NCI-H69 (cell line): ENCODE measurements at regions not wholly inside any gene's neighbourhood (a gene's known extent, or its start where the extent isn't known, plus 50 kb on each side); places are given as distances from the start of the nearest gene placed in this dataset.
"Not testable (repeated sequence)": the region's sequence is repeated elsewhere in the genome, so short reads cannot be mapped to it uniquely, and the experiment has no call there.

Experiments used
- DNase-seq: peaks from one replicate; lab custom pipeline; 2025; lab: John Stamatoyannopoulos, UW

DNA sequence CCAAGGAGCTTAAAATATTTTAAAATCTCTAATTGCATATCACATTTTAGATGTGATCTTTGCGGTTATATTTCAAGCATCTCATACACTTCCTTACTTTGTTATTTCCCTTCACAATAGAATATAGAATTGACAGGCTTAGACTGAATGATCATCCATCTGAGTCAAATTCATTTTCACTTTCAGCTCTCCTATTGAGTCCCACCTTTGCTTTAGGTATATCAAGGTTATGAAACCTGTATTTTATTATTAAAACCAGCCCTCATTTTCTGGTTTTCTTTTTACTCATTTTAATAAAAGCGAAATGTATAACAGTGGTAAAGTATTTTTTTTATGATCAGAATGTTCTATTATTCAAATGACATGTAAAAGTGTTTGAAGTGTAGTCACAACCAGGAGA lies 162.9 kb upstream of the KYNU start:
- DNase-seq: no peak

DNA sequence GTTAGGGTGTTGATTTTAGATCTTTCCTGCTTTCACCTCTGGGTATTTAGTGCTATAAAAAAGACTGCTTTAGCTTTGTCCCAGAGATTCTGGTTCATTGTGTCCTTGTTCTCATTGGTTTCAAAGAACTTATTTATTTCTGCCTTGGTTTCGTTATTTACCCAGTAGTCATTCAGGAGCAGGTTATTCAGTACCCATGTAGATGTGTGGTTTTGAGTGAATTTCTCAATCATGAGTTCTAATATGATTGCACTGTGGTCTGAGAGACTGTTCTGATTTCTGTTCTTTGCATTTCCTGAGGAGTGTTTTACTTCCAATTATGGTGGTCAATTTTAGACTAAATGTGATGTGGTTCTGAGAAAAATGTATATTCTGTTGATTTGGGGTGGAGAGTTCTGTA lies 167.1 kb upstream of the KYNU start:
- no peak for DNase-seq

- DNase-seq: no peak
Measured at GRCh38 chr2:142707318-142707717, 170.1 kb upstream of the KYNU start.

- DNase-seq: not testable (repeated sequence)
Measured at GRCh38 chr2:142702397-142702796, 175.1 kb upstream of the KYNU start.

- DNase-seq: not testable (repeated sequence)
Measured at GRCh38 chr2:142695350-142696257, 181.9 kb upstream of the KYNU start.

- no peak for DNase-seq
Measured at GRCh38 chr2:142694282-142694681, 183.2 kb upstream of the KYNU start.

GRCh38 chr2:142693171-142693950 lies 184.1 kb upstream of the KYNU start:
- peak; percentile 28 for DNase-seq

DNA sequence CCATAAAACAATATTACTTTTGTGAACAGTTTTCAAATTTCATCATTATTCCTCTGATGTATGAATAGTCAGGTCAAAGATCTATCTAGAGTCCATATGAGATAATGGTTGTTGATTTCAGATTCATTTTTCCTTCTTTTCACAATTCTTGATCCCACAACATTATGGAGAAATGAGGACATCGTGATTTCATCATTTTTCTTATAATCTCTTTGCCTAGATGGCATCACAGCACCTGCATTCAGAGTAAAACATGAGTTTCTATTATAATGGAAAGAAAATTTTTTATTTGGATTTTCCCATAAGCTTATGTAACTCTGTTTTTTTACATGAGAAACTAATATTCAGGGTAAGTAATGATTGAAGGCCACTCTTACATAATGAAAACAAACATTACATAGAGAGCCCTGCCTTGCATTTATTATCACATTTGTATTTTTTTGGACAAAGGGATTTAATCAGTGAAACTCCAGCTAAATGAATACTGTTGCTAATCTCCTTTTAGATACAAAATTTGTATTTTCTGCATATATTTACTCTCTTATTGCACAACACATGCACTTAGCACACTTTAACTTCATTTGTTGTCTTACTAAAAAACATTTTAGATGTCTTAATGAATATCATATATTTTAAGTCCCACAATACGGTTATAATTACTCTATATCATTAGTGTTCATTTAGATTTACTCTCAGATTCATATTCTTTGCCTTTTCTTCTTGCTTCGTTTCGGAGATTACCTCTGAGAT lies 188.4 kb upstream of the KYNU start:
- DNase-seq: no peak

- no peak for DNase-seq
Measured at GRCh38 chr2:142687509-142687908, 190.0 kb upstream of the KYNU start.

DNA sequence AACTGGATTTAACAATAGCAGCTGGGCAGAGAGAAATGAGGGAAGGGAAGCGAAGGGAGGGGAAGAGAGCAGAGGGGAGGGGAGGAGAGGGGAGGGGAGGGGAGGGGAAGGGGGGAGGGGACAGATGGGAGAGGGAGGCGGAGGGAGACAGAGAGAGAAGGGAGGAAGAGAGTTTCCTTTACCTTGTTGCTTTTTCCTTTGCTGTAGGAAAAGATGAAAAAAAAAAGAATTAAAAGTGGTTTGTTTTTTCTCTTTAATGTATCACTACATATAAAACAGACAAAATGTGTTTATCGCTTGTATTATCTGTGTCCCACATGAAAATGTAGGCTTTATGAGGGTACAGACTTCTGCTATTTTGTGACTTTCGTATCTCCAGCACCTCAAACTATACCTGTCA lies 190.4 kb upstream of the KYNU start:
- DNase-seq: no peak

DNA sequence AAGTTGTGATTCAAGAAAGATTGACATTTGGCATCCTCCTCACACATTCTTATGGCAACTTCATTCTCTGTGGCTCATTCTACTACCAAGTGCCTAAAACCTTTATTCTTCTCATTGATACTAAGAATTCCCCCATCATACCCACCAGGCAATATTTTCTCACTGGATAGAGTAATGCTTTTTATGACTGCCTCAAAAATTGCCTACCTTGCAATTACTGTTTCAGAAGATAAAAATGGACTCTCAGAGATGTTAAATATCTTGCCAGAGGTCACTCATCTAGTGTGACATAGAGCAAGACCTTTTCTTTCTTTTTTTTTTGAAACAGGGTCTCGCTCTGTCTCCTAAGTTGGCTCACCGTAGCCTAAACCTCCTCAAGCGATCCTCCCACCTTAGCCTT lies 192.8 kb upstream of the KYNU start:
- no peak for DNase-seq

- no peak for DNase-seq
Measured at GRCh38 chr2:142682528-142682927, 194.9 kb upstream of the KYNU start.

- DNase-seq: no peak
Measured at GRCh38 chr2:142681952-142682351, 195.5 kb upstream of the KYNU start.

DNA sequence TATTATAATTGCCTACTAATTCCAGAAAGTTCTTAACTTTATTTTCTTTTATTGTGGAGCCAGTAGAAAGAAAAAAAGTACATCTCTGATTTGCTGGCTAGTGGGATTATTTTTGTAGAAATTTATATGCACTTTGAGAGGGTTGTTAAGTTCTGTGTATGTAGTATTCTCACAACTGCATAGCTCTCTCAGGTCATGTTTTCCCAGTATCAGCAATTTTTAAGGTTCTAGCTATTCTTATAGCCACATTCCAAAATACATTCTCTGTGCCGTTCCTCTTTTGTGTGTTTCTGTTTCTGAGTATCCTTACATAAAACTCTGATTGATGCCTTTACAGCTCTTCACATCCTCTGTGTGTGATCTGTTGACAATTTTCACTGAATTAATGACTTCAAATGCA lies 199.3 kb upstream of the KYNU start:
- DNase-seq: no peak

GRCh38 chr2:142675398-142675797 lies 202.1 kb upstream of the KYNU start:
- DNase-seq: no peak

- DNase-seq: no peak
Measured at GRCh38 chr2:142673836-142674235, 203.6 kb upstream of the KYNU start.

GRCh38 chr2:142672698-142673097 lies 204.8 kb upstream of the KYNU start:
- no peak for DNase-seq

GRCh38 chr2:142670362-142670761 lies 207.1 kb upstream of the KYNU start:
- DNase-seq: no peak

DNA sequence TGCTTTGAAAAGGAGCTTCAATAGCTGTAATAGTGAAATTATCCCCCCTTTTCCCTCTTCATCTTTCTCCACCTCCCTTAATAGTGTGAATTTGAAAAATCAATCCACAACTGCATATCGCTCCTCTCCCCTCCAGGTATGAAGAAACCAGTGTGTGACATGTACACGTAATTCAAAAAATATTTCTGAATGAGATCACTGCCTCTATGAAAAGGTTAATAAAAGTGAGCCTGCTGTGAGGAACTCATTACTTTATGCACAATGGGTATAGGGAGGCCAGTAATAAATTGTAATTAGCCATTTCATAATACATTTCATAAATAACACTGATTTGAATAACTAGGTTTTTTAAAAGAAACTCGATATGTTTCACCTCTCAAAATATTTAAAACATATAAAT lies 209.0 kb upstream of the KYNU start:
- no peak for DNase-seq

- no peak for DNase-seq
Measured at GRCh38 chr2:142665241-142665640, 212.2 kb upstream of the KYNU start.

GRCh38 chr2:142650601-142651000 lies 226.9 kb upstream of the KYNU start:
- DNase-seq: no peak

DNA sequence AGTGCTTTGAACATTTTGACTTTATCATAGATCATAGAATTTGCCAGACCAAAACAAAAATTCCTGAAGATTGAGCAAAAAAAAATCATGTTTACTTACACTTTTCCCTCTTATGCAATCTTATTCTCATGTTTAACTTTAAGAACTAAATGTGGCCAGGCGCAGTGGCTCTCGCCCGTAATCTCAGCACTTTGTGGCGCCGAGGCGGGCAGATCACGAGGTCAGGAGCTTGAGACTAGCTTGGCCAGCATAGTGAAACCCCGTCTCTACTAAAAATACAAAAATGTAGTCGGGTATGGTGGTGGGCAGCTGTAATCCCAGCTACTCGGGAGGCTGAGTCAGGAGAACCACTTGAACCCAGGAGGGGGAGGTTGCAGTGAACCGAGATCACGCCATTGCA lies 227.9 kb upstream of the KYNU start:
- DNase-seq: no peak

DNA sequence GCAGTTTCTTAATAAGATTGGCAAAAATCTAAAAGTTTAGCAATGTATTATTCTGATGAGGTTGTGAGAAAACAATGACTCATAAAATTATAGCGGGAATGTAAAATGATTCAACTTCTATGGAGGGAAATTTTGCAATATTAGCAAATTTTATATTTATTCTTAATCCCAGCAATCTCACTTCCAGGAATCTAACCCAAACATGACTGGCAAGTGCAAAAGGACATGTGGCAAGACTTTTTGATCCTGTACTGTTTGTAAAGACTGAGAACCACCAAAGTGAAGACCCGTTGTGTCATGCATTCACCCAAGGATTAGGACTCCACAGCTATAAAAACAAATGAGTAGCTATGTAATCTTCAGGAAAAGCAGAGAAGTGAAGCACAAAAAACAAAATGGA lies 234.8 kb upstream of the KYNU start:
- DNase-seq: no peak
